ENCODE measurements at regions not wholly inside any gene's neighbourhood (a gene's known extent, or its start where the extent isn't known, plus 50 kb on each side); places are given as distances from the start of the nearest gene placed in this dataset.

GRCh38 chr3:73757536-73757935, 132.8 kb upstream of the PDZRN3 start:
- H3K4me3 ChIP-seq: no peak overlapping the region
- no peak for DNase-seq

DNA sequence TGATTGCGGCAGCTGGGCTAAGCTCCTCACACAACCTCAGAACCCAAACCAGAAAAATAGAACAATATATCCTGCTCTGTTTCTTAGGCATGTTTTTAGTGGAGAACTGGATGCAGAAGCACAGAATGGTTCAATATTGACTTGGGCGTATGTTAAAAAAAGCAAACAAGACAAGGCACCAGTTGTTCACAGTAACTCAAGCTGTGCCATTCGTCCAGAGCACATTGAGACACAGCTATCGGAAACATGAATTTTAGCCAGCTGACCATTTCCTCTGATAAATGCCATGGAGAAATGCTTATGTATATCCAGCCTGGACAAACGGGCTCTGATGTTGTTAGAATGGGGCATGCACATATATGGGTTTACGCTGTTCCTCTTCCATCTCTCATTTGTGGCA, 129.2 kb upstream of the PDZRN3 start:
- no peaks in the 10 kb centered on the region for H3K27me3 ChIP-seq
- no peaks in the 10 kb centered on the region for H3K4me1 ChIP-seq
- H3K27ac ChIP-seq: no peak overlapping the region
- no peak overlapping the region for H3K4me3 ChIP-seq
- no peak for DNase-seq
- TF ChIP-seq POLR2A (IDR thresholded peaks at IDR 0.05): no peak
- TF ChIP-seq, protein P1, sequence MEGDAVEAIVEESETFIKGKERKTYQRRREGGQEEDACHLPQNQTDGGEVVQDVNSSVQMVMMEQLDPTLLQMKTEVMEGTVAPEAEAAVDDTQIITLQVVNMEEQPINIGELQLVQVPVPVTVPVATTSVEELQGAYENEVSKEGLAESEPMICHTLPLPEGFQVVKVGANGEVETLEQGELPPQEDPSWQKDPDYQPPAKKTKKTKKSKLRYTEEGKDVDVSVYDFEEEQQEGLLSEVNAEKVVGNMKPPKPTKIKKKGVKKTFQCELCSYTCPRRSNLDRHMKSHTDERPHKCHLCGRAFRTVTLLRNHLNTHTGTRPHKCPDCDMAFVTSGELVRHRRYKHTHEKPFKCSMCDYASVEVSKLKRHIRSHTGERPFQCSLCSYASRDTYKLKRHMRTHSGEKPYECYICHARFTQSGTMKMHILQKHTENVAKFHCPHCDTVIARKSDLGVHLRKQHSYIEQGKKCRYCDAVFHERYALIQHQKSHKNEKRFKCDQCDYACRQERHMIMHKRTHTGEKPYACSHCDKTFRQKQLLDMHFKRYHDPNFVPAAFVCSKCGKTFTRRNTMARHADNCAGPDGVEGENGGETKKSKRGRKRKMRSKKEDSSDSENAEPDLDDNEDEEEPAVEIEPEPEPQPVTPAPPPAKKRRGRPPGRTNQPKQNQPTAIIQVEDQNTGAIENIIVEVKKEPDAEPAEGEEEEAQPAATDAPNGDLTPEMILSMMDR (IDR thresholded peaks at IDR 0.05): no peak
- H3K9me3 ChIP-seq: no peaks in the 10 kb centered on the region
- no peaks in the 10 kb centered on the region for H3K36me3 ChIP-seq

More at GRCh38 chr3:73757536-73757935, 132.8 kb upstream of the PDZRN3 start:
- Histone ChIP-seq H3K27me3 (no peaks in the 10 kb centered on the region), H3K4me1 (no peaks in the 10 kb centered on the region), H3K9me3 (no peaks in the 10 kb centered on the region), H3K27ac (no peak overlapping the region), H3K36me3 (no peaks in the 10 kb centered on the region)
- no peak for TF ChIP-seq POLR2A (IDR thresholded peaks at IDR 0.05)
- TF ChIP-seq, protein P1 (IDR thresholded peaks at IDR 0.05): no peak

GRCh38 chr3:73752338-73752737, 127.6 kb upstream of the PDZRN3 start:
- no peaks in the 10 kb centered on the region for H3K27me3 ChIP-seq

DNA sequence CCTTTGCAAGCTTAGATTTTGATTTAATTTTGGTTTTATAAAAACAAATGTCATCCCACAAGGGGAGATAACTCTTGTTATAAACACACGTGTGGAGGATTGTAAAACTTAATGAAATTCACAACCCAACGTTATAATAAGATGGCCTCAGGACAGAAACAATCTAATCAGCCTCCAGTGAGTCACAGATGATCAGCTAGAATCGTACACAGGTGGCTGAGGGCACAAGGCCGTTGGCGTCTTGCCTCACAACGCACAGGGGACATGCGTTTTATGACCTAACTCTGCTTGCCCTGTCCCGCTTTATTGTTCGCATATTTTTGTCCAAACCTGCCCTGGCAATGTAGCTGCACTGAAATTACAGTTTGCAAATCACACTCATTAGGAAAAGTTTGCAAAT, 121.9 kb upstream of the PDZRN3 start:
- DNase-seq: no peak
- no peaks in the 10 kb centered on the region for H3K36me3 ChIP-seq
- H3K4me3 ChIP-seq: no peak overlapping the region
- H3K4me1 ChIP-seq: no peaks in the 10 kb centered on the region
- no peaks in the 10 kb centered on the region for H3K9me3 ChIP-seq
- H3K27me3 ChIP-seq: no peaks in the 10 kb centered on the region
- TF ChIP-seq, protein P1 (IDR thresholded peaks at IDR 0.05): no peak
- no peak overlapping the region for H3K27ac ChIP-seq

More at GRCh38 chr3:73752338-73752737, 127.6 kb upstream of the PDZRN3 start:
- no peak for TF ChIP-seq POLR2A (IDR thresholded peaks at IDR 0.05)
- TF ChIP-seq, protein P1 (IDR thresholded peaks at IDR 0.05): no peak
- Histone ChIP-seq H3K36me3 (no peaks in the 10 kb centered on the region), H3K4me3 (no peak overlapping the region), H3K27ac (no peak overlapping the region), H3K9me3 (no peaks in the 10 kb centered on the region), H3K4me1 (no peaks in the 10 kb centered on the region)
- no peak for DNase-seq

- DNase-seq: no peak
- Histone ChIP-seq H3K4me1 (no peaks in the 10 kb centered on the region), H3K9me3 (no peaks in the 10 kb centered on the region), H3K4me3 (no peak overlapping the region), H3K27me3 (no peaks in the 10 kb centered on the region), H3K27ac (no peak overlapping the region), H3K36me3 (no peaks in the 10 kb centered on the region)
- no peak for TF ChIP-seq POLR2A (IDR thresholded peaks at IDR 0.05)
- TF ChIP-seq, protein P1 (IDR thresholded peaks at IDR 0.05): no peak
Measured at GRCh38 chr3:73745526-73746191, 120.9 kb upstream of the PDZRN3 start.

- Histone ChIP-seq H3K36me3 (no peaks in the 10 kb centered on the region), H3K4me1 (no peaks in the 10 kb centered on the region), H3K4me3 (no peak overlapping the region), H3K27ac (no peak overlapping the region), H3K27me3 (no peaks in the 10 kb centered on the region), H3K9me3 (no peaks in the 10 kb centered on the region)
- no peak for TF ChIP-seq POLR2A (IDR thresholded peaks at IDR 0.05)
- TF ChIP-seq, protein P1 (IDR thresholded peaks at IDR 0.05): no peak
- no peak for DNase-seq
Measured at GRCh38 chr3:73743551-73743950, 118.8 kb upstream of the PDZRN3 start.

All from Peyer's patch (tissue), 4 donors.